Breast epithelium (tissue), 3 donors: ENCODE measurements at regions not wholly inside any gene's neighbourhood (a gene's known extent, or its start where the extent isn't known, plus 50 kb on each side); places are given as distances from the start of the nearest gene placed in this dataset.

Source experiments
- POLR2A ChIP-seq: fragments of 450-650 bp; IDR thresholded peaks from one replicate; pipeline ENCODE4 v1.6.1; 2016; ENCODE audit warnings: antibody characterized with exemption, mild to moderate bottlenecking, moderate library complexity
- TF ChIP-seq, protein P1 (sequence below), 3 donors: fragments of 450-650 bp; IDR thresholded peaks; one replicate each; pipeline ENCODE4 v1.5.1; 2016 to 2017; ENCODE audit warnings: antibody characterized with exemption in 3 of 3, mild to moderate bottlenecking in 3 of 3, moderate library complexity in 3 of 3

DNA sequence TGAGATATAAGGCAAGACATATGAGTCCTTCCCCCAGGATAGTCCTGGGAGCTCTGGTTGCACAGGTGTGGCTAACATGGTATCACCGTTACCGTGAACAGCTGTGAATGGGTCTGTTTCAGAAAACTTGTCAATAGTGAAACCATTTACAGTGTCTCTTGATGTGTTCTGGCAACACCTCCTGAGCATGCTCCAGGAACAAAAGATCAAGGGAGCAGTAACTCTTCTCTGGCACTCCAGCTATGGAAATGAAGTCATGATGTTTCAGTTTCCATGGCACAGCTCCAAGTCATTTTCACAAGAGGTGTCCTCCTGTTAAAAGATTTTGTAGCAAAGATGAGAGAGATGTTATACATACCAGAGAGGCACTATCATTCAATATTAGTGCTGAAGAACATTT is 253.7 kb downstream of the SNAPC1 start:
- TF ChIP-seq, protein P1, sequence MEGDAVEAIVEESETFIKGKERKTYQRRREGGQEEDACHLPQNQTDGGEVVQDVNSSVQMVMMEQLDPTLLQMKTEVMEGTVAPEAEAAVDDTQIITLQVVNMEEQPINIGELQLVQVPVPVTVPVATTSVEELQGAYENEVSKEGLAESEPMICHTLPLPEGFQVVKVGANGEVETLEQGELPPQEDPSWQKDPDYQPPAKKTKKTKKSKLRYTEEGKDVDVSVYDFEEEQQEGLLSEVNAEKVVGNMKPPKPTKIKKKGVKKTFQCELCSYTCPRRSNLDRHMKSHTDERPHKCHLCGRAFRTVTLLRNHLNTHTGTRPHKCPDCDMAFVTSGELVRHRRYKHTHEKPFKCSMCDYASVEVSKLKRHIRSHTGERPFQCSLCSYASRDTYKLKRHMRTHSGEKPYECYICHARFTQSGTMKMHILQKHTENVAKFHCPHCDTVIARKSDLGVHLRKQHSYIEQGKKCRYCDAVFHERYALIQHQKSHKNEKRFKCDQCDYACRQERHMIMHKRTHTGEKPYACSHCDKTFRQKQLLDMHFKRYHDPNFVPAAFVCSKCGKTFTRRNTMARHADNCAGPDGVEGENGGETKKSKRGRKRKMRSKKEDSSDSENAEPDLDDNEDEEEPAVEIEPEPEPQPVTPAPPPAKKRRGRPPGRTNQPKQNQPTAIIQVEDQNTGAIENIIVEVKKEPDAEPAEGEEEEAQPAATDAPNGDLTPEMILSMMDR (IDR thresholded peaks at IDR 0.05) = no peak
- TF ChIP-seq POLR2A = no peak
